AG04449 (cell line): ENCODE measurements at regions not wholly inside any gene's neighbourhood (a gene's known extent, or its start where the extent isn't known, plus 50 kb on each side); places are given as distances from the start of the nearest gene placed in this dataset.

Experiments used
- CTCF ChIA-PET: fragments of 350-600 bp; formaldehyde crosslinking; extraction: SDS; loops from one replicate; lab custom pipeline; 2021; ENCODE audit warnings: antibody characterized with exemption; lab: Yijun Ruan, JAX
- POLR2A ChIA-PET: fragments of 400-600, 350-600 bp; formaldehyde crosslinking; extraction: SDS; loops from one replicate; lab custom pipeline; 2020; ENCODE audit warnings: antibody characterized with exemption, inconsistent platforms; lab: Yijun Ruan, JAX
- DNase-seq: peaks from one replicate; pipeline ENCODE4 v3.0.0-alpha.2; 2010; ENCODE audit warnings: low read depth, low spot score
- H3K4me3 ChIP-seq: 2 replicates; pipeline ENCODE4 v1.5.1; 2011; ENCODE audit warnings: low read depth, mild to moderate bottlenecking, control low read depth, low read length
- TF ChIP-seq, protein P1 (sequence below): IDR thresholded peaks from one replicate; pipeline ENCODE4 v1.5.1; 2011; ENCODE audit warnings: mild to moderate bottlenecking, moderate library complexity, low read length, control low read depth, inconsistent platforms; ENCODE audit not compliant: insufficient read depth; ENCODE audit errors: missing control alignments

DNA sequence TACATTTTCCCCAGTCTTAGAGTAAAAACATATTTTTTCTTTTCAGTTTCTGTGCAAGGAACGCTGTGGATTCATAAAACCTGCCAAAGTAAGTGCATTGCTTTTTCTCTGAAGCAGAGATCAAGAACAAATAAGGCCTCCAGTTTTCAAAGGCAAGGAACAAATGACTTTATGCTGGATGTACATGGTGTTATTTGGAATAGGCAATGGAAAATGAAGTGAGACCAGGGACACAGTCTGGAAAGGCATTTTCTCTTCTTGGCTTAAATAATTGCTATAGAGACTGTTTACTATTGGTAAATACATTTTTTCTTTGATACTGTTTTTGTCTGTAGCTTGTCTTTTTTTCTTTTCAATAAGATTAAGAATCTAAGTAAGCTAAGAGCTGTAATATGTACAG, 725.9 kb upstream of the MDGA2 start:
- TF ChIP-seq, protein P1, sequence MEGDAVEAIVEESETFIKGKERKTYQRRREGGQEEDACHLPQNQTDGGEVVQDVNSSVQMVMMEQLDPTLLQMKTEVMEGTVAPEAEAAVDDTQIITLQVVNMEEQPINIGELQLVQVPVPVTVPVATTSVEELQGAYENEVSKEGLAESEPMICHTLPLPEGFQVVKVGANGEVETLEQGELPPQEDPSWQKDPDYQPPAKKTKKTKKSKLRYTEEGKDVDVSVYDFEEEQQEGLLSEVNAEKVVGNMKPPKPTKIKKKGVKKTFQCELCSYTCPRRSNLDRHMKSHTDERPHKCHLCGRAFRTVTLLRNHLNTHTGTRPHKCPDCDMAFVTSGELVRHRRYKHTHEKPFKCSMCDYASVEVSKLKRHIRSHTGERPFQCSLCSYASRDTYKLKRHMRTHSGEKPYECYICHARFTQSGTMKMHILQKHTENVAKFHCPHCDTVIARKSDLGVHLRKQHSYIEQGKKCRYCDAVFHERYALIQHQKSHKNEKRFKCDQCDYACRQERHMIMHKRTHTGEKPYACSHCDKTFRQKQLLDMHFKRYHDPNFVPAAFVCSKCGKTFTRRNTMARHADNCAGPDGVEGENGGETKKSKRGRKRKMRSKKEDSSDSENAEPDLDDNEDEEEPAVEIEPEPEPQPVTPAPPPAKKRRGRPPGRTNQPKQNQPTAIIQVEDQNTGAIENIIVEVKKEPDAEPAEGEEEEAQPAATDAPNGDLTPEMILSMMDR, result no peak
- DNase-seq, result no peak
- no peak overlapping the region for H3K4me3 ChIP-seq
- ChIA-PET CTCF (interaction anchor here (1.4 kb wide), 1 partner anchor 66 kb away, joined by 3 read pairs; no protein-coding TSS in a partner anchor), POLR2A (interaction anchor here (0.6 kb wide), 1 partner anchor 17 kb away, joined by 3 read pairs; no protein-coding TSS in a partner anchor)

DNA sequence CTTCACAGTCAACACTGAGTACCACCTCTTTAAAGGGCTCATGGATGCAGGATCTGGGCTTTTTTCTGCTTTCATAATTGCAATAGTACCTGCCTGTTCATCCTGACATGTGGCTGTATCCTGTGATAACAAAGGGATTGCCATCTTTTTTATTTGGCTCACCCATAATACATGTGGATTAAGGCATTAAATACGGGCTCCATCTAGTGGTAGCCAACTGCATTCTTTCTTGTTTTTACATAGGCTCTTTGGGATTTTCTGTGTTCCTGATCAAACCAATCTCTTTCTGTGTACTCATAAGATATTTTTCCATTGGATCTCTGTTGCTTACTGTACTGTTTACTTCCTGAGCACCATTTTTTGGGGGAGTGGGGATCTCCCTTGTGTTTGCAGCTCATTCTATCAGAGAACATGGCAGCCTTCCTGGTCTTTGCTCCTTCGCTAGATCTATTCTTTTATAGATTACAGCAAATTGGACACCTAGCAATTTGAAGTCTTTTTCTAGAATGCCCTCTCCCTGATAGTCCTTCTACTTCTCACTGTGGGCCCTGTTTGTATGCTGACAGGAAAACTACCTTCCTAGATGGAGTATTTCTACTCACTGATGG, 723.4 kb upstream of the MDGA2 start:
- no peak for DNase-seq
- ChIA-PET CTCF (no interaction called here), POLR2A (no interaction called here)
- H3K4me3 ChIP-seq, result no peak overlapping the region
- TF ChIP-seq, protein P1, result no peak

DNA sequence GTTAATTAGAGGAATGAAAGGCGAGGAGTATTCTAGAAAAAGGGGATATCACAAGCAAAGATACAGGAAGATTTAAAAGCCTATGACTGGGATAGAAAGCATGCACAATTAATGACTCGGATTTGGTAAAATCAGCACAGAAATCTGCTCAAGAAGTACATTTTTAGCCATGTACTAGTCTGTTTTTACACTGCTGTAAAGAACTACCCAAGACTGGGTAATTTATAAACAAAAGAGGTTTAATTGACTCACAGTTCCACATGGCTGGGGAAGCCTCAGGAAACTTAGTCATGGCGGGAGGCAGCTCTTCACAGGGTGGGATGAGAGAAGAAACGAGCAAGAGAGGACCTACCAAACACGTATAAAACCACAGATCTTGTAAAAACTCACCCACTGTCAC, 716.3 kb upstream of the MDGA2 start:
- TF ChIP-seq, protein P1, result no peak
- no peak for DNase-seq
- no peak overlapping the region for H3K4me3 ChIP-seq
- POLR2A ChIA-PET, result no interaction called here
- CTCF ChIA-PET, result no interaction called here

DNA sequence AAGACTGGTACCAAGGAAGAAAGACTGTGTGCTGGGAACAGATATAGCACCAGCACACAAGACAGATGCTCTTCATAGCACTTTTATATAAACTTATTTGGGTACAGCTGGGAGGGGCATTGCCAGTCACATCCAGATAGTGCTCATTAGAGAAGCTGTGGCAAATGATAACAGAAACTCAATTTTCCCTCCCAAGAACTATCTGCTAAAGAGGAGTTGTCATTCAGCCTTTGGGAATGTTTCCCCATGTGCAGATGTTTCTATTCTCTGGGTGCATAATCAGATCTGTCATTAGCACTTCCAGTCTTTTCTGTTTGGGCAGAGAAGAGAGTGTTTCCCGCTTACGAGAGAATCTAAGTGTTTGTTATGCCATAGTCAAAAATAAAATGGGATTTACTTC, 714.9 kb upstream of the MDGA2 start:
- CTCF ChIA-PET, result no interaction called here
- no peak overlapping the region for H3K4me3 ChIP-seq
- no peak for DNase-seq
- TF ChIP-seq, protein P1, result no peak
- POLR2A ChIA-PET, result no interaction called here

DNA sequence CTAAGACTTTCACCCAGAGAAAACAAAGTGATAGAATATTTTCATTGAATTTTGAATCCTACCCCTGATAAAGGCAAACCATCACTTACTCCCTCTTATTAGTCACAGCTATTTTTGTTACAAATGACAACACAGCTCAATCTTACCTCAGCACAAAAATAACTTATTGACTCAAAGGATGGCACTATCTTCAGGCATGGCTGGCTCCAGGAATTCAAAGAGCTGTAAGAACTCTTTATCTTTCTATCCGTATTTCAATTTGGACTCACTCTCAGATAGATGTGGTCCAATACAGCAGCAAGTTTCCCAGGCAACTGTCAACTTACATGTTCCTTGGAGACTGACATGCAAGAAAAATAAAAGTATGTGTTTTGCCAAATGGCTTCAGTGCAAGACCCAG, 709.4 kb upstream of the MDGA2 start:
- ChIA-PET CTCF (no interaction called here), POLR2A (no interaction called here)
- TF ChIP-seq, protein P1, result no peak
- DNase-seq, result no peak
- H3K4me3 ChIP-seq, result no peak overlapping the region

DNA sequence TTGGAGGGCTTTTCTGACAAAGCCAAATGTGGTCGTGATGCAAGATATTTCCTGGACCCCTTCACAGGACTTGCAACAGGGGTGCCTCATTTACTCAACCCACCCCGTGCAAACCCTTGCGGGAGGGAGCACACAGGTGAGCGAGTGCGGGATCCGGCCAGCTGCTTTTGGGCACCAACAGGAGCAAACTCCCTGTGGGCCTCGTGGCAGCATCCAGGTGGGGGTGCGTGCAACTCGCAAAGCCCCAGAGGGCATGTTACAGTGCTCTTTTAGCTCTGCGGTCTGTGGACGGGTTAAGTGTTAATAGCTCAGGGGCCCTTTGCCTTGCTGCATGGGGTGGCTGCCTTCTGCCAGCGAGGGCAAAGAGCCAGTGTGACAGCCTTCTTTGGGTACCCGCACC, 707.6 kb upstream of the MDGA2 start:
- TF ChIP-seq, protein P1, result no peak
- CTCF ChIA-PET, result no interaction called here
- POLR2A ChIA-PET, result no interaction called here
- H3K4me3 ChIP-seq, result no peak overlapping the region
- DNase-seq, result no peak
